ENCODE measurements at regions not wholly inside any gene's neighbourhood (a gene's known extent, or its start where the extent isn't known, plus 50 kb on each side); places are given as distances from the start of the nearest gene placed in this dataset.

DNA sequence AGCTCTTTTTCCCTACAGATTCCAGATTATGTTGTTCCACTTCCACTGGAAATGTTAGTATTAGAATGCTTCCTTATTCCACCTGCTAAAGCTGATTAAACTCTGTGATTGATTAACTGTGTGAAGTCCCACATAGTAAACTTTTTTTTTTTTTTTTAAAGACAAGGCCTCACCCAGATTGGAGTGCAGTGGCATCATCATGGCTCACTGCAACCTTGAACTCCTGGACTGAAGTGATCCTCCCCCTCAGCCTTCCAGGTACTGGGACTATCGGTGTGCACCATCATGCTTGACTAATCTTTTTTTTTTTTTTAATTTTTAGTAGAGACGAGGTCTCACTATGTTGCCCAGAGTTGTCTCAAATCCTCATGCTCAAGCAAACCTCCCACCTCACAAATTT lies 108.5 kb upstream of the RBMS1 start:
- TF ChIP-seq CTCF (IDR thresholded peaks at IDR 0.05; ENCODE audit: control extremely low read depth, extremely low read depth), result no peak
- Histone ChIP-seq H3K36me3 (ENCODE audit: control insufficient read depth in 4 of 4, insufficient read depth in 4 of 4, low read length in 4 of 4) (no peaks in the 10 kb centered on the region), H3K4me3 (no peak overlapping the region), H3K9me3 (ENCODE audit: control insufficient read depth in 4 of 4, insufficient read depth in 3 of 4, low read length in 3 of 4) (no peaks in the 10 kb centered on the region), H3K27me3 (ENCODE audit: control insufficient read depth in 3 of 3, insufficient read depth in 3 of 3, low read length in 2 of 3) (no peaks in the 10 kb centered on the region), H3K4me1 (ENCODE audit: control insufficient read depth in 5 of 5, insufficient read depth in 5 of 5, low read length in 5 of 5) (no peaks in the 10 kb centered on the region), H3K9ac (ENCODE audit: insufficient read depth in 1 of 2, low read length in 2 of 2) (no peak overlapping the region), H3K27ac (ENCODE audit: low read depth in 1 of 2, low read length in 1 of 2) (no peak overlapping the region)
- DNase-seq (no peak), ATAC-seq (ENCODE audit: insufficient read depth, low FRiP score) (no peak)
- WGBS, 2 donors, result 95 to 97% methylated on average over 2 of the region's 2 CpGs

DNA sequence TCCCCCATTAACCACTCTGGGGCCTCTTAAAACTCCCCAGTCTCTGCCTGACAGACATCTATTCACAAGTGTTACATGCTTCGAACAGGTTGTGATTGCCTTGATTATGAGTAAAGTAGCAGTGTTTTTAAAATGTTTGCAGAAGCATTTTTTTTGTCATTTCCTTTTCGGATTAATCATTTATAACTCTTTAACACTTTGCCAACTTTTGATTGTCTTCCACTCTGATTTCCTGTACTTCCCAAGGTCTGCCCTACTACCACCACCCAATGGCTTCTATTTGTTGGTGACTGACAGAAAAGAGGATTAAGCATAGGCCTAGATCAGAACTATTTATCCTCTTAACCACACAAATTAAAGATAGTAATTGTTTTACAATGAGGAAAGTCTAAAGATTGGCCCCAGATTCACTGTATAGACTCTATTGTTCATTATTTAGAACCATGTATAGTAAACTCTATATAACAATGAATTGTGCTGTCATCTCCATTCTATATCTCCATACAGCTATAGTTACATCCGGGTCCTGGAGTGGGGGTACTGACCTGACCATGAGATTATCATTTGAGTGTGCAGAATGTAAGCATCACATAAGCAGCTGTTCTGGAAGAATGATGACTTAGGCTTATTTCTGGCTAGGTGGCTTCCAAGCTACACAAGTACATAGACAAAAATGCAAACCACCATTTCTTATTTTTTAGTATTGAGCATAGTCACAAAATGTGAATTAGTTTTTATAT lies 110.3 kb upstream of the RBMS1 start:
- ATAC-seq (ENCODE audit: insufficient read depth, low FRiP score), result no peak
- DNase-seq, result no peak
- Histone ChIP-seq H3K27ac (ENCODE audit: low read depth in 1 of 2, low read length in 1 of 2) (no peak overlapping the region), H3K9me3 (ENCODE audit: control insufficient read depth in 4 of 4, insufficient read depth in 3 of 4, low read length in 3 of 4) (no peaks in the 10 kb centered on the region), H3K4me1 (ENCODE audit: control insufficient read depth in 5 of 5, insufficient read depth in 5 of 5, low read length in 5 of 5) (no peaks in the 10 kb centered on the region), H3K36me3 (ENCODE audit: control insufficient read depth in 4 of 4, insufficient read depth in 4 of 4, low read length in 4 of 4) (no peaks in the 10 kb centered on the region), H3K9ac (ENCODE audit: insufficient read depth in 1 of 2, low read length in 2 of 2) (no peak overlapping the region), H3K4me3 (no peak overlapping the region), H3K27me3 (ENCODE audit: control insufficient read depth in 3 of 3, insufficient read depth in 3 of 3, low read length in 2 of 3) (no peaks in the 10 kb centered on the region)
- WGBS, 2 donors, result 56 to 77% methylated on average over 3 of the region's 3 CpGs
- no peak for TF ChIP-seq CTCF (IDR thresholded peaks at IDR 0.05; ENCODE audit: control extremely low read depth, extremely low read depth)

GRCh38 chr2:160606341-160606740 lies 112.7 kb upstream of the RBMS1 start:
- H3K9ac ChIP-seq (ENCODE audit: insufficient read depth in 1 of 2, low read length in 2 of 2), result no peak overlapping the region

More at GRCh38 chr2:160606341-160606740, 112.7 kb upstream of the RBMS1 start:
- peaks cover 0 to 6% (median 0%) of the 10 kb centered on the region in 5 donors for H3K4me1 ChIP-seq (ENCODE audit: control insufficient read depth in 5 of 5, insufficient read depth in 5 of 5, low read length in 5 of 5)
- H3K9me3 ChIP-seq (ENCODE audit: control insufficient read depth in 4 of 4, insufficient read depth in 3 of 4, low read length in 3 of 4), result no peaks in the 10 kb centered on the region
- 91 to 93% methylated on average over 1 of the region's 1 CpG for WGBS, 2 donors
- no peak for DNase-seq
- H3K27ac ChIP-seq (ENCODE audit: low read depth in 1 of 2, low read length in 1 of 2), result no peak overlapping the region
- no peak for TF ChIP-seq CTCF (IDR thresholded peaks at IDR 0.05; ENCODE audit: control extremely low read depth, extremely low read depth)
- no peaks in the 10 kb centered on the region for H3K36me3 ChIP-seq (ENCODE audit: control insufficient read depth in 4 of 4, insufficient read depth in 4 of 4, low read length in 4 of 4)
- ATAC-seq (ENCODE audit: insufficient read depth, low FRiP score), result no peak
- H3K4me3 ChIP-seq, result no peak overlapping the region
- H3K27me3 ChIP-seq (ENCODE audit: control insufficient read depth in 3 of 3, insufficient read depth in 3 of 3, low read length in 2 of 3), result no peaks in the 10 kb centered on the region
